HuH-7 (cell line): ENCODE measurements at regions not wholly inside any gene's neighbourhood (a gene's known extent, or its start where the extent isn't known, plus 50 kb on each side); places are given as distances from the start of the nearest gene placed in this dataset.

Experiments used
- DNase-seq: peaks from one replicate; pipeline ENCODE4 v3.0.0; 2011; ENCODE audit warnings: low spot score

DNA sequence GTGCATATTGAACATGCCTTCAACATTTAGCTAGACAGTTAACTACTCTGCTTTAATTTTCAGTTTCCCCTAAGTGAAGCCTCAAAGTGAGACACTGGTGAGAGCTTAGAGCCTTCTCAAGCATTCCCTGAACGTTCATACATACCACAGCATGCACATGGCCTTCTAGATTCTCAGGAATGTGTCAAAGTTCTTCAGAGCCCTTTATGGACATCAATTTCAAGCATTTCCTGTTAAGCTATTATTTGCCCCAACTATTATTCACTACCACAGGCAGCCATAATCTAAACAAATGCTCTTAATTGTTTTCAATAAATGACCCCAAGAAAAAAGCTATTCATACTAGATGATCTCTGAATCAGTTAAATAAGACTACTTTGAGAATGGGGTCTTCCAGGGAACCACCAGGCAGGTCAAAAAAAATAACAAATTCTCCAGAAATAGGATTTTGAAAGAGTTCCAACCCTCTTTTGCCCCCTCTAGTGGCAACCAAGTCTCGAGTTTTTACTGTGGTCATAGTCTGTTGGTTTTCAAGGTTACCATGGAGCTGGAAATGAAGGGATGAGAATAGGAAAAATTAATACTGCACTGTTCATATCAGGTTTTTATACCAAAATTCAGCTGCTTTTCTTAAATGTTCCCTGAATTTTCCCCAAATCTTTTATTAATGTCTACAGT, 235.4 kb downstream of the RAB28 start:
- peak; percentile 6 for DNase-seq

DNA sequence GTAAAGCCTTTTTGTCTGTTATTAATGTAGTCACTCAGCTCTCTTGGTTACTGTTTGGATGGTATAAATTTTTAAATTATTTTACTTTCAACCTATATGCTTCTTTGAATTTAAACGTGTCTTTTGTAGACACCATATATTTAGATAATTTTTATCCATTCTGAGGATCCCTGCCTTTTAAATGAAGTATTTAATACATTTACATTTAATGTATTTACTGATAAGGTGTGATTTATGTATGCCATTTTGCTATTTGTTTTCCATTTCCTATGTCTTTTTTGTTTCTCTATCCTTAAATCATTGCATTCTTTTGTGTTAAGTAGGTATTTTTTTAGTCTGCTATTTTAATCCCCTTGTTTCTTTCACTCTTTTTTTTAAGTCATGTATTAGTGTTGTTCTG, 238.0 kb downstream of the RAB28 start:
- DNase-seq: no peak

DNA sequence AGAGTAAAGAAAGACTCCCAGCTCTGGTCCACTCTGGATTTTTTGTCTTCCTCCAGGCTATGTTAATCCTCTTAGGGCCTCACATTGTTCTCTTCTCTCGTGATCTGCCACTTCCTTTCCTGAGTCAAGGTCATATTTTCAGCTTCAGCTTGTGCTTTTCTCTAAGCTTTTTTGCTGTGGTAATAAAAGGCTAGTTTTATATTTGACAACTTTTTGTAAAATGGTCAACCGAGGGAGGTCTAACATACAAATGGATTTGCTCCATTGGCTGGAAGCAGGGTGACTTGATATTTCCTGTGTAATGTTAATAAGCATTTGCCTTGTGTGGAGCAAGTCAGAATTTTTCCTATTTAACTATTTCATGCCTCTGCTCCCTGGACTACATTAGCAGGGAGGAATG, 239.7 kb downstream of the RAB28 start:
- DNase-seq: no peak

DNA sequence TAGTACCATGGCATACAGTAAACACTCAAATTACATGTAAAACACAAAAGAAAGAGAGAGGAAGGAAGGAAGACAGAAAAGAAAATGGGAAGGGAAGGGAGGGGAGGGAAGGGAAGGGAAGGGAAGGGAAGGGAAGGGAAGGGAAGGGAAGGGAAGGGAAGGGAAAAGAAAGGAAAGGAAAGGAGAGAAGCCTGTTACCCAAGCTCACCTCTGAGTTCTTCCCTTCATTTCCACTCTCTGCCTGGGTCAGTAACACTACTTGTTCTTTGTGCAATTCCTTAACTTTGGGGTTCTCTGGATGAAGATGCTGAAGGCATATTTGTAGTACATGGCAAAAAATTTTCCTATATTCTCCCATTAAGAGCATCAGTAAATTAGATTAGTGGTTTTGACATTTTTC, 241.0 kb downstream of the RAB28 start:
- DNase-seq: no peak

DNA sequence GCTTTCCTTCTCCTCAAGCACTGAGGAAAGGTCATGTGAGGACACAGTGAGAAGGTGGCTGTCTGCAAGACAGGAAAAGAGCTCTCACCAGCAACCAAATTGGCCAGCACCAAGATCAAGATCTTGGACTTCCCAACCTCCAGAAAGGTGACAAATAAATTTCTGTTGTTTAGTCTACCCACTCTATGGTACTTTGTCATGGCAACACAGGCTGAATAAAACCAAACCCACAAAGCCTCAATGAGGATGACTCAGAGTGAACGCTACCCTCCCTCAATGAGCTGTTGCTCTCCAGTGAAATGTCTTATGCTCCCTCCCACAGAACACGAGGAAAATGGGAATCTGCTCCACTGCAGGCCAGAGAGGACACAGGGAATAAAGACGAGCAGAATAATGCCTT, 244.1 kb downstream of the RAB28 start:
- DNase-seq: no peak

DNA sequence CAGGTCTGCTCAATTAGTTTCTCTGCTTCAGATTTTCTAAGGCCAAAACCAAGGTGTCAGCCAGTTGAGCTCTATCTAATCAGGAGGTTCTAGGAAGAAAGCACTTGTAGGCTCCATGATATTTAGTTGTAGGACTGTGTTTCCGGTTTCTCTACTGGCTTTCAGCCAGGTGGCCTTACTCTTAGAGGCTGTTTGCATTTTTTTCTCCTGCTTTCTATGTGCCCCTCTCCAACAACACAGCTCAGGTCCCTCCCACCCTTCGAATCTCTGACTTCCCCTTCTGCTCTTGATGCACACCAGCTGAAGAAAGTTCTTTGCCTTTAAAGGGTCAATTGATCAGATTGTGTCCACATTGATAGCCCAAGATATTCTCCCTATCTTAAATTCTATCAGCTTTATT, 245.2 kb downstream of the RAB28 start:
- no peak for DNase-seq

DNA sequence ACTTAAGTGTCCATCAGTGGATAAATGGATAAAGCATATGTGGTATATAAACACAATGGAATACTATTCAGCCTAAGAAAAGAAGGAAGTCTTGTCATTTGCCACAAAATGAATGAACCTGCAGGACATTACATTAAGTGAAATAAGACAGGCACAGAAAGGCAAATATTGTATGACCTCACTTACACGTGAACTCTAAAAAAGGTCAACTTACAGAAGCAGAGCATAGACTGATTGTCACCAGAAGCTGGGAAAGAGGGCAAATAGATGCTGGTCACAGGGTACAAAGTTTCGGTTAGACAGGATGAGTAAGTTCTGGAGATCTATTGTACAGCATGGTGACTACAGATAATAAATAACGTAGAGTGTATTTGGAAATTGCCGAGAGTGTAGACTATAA, 247.7 kb downstream of the RAB28 start:
- peak; percentile 2 for DNase-seq

DNA sequence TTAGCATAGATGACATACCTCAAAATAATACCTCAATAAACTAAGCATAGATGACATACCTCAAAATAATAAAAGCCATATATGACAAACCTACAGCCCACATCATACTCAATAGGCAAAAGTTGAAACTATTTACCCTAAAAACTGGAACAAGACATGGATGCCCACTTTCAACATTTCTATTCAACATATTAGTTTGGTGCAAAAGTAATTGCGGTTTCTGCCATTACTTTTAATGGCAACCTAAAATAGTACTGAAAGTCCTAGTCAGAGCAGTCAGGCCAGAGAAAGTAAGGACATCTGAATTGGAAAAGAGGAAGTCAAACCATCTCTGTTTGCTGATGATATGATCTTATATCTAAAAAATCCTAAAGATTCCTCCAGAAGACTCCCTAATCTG, 250.4 kb downstream of the RAB28 start:
- no peak for DNase-seq

DNA sequence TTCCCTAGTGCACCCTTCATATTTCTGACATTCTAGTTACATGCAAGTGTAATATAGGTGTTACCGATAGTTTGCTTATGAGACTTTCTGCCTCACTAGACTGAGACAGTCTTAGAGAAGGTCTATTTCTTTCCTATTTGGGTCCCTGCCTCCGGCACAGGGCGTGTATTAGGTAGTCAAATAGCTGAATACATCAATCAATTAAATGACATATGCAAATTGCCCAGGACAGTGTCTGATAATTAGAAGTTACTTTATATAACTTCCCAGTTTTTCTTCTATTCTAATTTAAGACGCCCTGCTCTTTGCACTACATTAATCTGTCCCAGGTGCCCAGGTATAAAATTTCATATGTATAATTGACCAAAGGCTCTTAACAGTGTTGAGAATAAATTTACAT, 264.2 kb downstream of the RAB28 start:
- DNase-seq: no peak

DNA sequence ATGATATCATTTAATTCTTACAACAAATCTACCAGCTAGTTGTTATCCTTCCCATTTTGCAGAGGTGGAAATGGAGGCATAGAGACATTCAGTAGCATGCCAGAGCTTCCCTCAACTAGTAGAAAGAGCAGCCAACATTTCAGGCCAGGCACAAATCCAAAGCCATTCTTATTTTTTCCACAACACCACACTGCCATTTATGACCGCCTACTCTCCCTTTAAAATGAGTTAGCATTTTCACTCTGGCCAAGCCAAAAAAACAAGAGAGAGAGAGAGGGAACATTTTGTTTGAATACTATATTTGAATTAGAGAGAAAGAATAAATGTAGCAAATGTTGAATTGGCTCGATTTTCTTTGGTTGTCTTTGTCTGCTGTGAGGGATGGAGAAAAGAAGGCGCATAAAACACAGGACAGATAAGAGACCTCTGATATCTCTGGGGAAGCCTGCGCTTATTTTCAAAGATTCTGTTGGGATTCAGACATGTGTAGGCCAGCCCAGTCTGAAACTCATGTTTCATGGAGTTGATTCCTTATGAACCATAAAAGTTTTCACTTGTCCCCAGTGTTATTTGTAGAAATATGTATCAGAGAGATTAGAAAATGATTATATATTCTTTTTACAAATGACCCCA, 265.7 kb downstream of the RAB28 start:
- DNase-seq: no peak

DNA sequence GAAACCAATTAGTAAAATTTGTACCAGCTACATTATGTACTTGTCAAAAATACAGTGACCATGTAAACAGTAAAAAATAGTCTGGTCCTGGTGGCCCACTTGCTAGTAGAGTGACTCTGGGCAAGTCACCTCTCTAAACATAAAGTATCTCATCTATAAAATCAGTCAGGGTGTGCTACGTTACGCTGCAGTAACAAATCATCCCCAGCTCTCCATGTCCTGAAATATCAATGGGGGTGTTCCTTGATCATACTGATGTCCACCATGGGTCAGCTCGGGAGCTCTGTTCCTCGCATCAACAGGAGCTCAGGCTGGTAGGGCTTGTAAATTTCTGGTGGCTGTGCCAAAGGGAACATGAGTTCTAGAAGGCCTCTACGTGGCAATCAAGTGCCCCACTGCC, 268.6 kb downstream of the RAB28 start:
- no peak for DNase-seq

DNA sequence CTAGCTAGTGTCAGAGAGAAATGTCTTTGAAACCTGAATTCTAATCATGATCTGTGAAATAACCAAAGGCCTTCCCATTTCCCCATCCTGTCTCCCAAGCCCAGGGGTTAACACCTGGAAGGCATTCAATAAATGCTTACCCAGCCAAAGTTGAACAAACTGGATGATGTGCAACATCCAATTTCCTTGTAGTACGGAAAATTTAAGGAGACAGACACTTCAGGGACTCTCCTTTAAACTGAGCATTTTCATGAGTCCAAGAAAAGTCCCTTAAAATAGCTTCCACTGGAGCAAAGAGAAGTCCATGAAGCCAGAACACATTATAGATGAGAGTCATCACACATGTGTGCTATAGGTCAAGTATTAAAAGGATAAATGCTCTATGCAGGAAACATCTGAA, 271.2 kb downstream of the RAB28 start:
- no peak for DNase-seq

DNA sequence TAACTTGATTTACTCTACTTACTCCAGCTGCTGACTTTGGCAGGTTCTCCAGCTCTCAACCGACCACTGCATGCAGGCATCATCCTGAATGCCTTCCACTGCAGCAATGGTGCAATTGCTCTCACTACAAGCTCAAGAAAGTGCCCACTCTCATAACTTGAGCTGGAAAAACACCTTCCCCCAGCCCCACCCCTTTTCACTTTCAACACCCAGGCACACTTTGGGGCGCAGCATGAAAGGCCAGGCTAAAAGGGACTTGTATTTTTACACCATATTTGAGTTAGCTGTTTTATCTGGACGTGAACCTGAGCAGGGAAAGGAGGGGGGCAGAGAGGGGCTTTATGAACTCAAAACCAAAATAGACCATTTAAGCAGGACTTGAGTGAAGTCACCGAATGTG, 274.5 kb downstream of the RAB28 start:
- DNase-seq: no peak

DNA sequence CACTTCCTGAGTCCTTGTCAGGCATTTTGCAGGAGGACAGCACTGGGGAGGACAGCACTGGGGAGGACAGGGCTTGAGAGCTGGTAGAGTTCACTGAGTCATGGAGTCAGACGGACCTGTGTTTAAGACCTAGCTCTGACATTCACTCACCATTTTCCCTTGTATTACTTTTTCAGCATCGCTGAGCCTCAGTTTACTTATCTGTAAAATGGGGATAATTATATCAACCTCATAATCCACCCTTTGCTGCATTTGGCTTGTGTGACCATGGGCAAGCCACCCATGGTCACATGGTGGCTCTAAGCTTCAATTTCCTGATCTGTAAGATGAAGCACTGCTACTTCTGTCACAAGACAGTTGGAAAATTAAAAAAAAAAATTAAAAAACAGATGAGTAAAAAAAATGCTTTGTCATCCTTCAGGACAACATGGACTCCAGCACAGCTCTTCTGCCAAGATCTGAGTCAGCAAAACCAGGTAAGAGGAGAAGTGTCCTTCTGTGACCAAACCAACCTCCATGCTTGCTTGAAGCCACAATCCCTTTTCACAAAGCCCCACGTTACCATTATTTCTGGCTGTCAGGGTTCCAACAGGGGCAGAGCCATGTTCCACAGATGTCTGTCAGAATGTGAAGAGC, 275.5 kb downstream of the RAB28 start:
- no peak for DNase-seq

DNA sequence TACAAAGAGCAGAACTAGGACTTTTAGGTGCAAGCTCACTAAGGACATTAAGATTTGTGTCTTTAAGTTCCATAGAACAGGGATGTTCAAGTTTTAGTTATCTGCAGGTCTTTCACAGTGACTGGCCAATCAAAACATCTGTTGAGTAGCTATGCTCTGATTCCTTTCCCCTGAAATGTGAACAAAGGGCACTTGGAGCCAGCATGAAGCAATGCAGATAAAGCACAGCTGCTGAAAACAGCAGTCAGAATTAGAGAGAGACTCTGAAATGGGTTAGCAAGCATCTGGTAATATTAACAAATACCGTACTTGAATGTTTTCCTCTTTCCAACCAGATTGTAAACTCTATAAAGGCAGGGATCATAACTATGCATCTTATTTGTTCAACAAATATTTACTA, 276.9 kb downstream of the RAB28 start:
- DNase-seq: peak; percentile 9

DNA sequence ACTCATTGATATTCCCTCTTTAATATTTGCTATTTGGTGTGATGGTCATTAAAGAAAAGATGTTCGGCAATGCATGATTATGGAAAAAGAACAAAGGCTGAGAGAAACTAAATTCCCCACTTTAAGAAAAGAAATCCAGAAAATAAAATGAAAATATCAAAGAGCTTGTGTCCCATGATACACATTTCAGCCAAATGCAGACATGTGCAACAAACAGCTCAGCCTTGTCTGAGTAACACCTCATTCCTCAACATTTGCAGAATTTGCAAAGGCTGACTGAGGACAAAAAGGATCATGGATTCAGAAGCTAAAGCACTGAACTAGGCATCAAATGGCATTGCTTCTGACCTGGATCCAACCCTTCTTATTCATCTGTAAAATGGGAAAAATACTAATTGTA, 281.0 kb downstream of the RAB28 start:
- DNase-seq: no peak

DNA sequence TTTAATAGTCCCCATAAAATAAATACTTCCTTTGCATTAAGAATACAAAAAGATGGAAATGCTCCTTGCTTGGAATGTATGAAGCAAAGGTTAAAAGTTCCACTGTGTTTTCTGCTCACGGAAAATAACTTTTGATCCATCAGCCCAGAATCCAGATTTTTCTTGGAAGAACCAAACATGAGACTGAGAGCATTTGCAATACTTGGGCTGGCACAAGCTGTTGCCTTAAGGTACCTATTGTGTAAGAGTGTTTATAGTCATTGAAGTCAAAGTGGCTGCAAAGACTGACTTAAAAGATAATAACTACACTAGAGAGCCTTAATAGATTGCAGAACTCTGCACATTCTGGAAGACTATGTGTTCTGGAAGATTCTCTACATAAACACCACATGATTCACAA, 281.4 kb downstream of the RAB28 start:
- no peak for DNase-seq

DNA sequence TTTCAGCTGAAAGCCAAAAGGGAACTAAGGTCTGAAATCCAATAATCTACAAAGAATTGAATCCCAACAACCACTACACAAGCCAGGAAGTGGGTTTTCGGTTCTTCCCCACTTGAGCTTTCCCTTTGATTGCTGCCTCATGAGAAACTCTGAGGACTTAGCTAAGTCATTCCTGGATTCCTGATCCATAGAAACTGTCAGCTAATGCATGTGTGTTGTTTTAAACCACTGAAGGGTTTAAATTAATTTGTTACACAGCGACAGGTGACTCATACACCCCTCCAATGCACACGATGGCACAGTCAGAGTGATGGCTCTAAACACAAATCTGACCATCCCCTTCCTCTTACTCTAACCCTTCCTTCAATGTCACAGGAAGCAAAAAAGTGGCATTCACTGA, 282.9 kb downstream of the RAB28 start:
- no peak for DNase-seq

DNA sequence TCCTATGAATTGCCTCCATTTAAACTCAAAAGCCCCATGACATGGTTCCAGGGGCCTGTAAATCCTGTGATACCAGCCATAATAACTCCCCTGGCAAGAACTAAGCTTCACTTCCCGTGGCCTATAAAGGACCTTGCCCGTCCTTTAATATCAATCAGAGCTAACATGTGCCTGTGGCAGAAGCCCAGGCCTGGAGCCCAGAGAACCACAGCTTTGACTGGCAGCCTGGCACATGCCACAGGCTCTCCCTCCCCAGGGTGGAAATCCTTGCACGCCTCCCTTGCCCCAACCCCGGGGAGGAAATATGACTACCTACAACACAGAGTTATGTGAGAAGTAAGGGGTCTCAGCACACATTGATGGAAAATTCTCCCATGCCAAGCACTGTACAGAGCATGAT, 287.4 kb downstream of the RAB28 start:
- no peak for DNase-seq

DNA sequence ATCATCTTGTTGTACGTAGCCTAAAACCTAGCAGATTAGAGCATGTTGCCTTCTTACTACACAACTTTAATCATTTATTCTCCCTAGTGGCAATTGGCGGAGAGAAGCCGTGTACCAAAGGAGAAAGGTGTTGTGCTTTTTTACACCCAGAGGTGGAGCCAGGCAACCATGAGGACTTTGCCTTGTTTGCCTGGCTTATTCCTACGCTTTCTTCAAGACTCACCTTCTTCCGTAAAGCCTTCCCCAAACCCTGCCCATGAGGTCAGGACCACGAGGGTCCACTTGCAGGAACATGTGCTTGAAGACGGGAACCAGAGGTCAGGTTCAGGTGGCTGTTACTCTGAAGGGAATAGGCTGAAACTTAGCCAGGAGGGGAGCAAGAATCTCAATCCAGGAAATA, 290.5 kb downstream of the RAB28 start:
- no peak for DNase-seq

DNA sequence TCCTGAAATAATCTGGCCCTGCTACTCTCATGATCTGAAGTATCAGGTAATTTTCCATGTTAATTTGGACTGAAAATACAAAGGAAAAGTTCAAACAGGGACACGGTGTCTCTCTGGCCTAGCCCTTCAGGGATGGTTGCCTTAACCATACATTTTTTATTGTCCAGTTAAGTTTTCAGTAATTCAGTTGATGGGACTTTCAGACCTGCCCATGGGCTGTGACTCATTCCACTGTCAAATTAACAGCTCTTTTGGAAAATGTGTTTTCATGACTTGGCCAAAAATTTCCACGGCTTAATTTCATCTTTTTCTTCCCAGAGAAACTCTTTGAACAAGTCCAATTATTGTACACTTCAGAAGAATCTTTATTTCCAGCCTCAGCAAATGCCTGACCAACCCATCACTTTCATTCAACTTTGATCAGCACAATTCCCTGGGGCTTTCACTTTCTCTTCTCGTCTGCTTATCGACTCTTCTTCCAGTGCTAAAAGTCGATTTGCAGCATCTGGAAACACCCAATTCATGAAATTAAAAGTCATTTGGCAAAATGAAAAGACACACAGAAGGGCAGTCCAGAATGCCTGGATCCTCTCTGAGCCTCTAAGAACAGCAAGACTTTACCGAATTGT, 293.9 kb downstream of the RAB28 start:
- no peak for DNase-seq

DNA sequence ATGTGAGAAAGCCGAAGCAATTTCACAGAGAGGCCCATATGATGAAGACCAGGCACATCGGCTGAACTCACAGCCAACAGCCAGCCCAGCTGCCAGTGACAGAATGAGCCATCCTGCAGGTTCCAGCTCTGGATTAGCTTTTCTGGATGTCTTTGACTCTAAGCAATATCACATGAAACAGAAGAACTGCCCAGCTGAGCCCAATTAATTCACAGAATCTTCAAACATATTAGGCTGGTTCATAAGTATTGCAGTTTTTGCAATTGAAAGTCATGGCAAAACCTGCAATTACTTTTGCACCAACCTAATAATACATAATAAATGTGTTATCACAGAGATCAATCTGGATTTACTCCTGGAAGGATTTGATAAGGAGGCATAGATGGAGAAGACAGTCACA, 299.9 kb downstream of the RAB28 start:
- no peak for DNase-seq

DNA sequence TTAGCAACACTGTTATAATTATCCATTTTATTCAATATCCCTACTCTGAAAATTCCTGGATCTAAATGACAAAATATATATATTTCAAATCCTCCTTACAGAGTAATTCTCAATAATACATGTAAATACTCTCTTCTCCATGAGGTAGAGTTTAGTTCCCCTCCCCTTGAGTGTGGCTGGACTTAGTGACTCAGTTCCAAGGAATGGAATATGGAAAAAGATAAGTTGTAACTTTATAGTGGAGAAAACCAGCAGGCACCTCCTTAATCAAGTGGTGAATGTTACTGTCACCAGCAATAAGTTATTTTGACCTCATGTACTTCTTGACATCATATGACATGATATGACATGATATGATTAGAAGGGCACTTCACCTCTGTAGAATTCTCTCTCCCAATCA, 302.0 kb downstream of the RAB28 start:
- no peak for DNase-seq
